Fibroblast of skin of back (primary cell): ENCODE measurements at regions not wholly inside any gene's neighbourhood (a gene's known extent, or its start where the extent isn't known, plus 50 kb on each side); places are given as distances from the start of the nearest gene placed in this dataset.

Source experiments
- DNase-seq: peaks from one replicate; pipeline ENCODE4 v3.0.0-alpha.2; 2013

GRCh38 chr10:21203473-21204107 lies 306.5 kb upstream of the NEBL start:
- DNase-seq = no peak

GRCh38 chr10:21202776-21203462 lies 305.8 kb upstream of the NEBL start:
- DNase-seq = peak; percentile 23

GRCh38 chr10:21199501-21199900 lies 302.4 kb upstream of the NEBL start:
- no peak for DNase-seq

- DNase-seq = no peak
Measured at GRCh38 chr10:21197838-21198237, 300.7 kb upstream of the NEBL start.

GRCh38 chr10:21196822-21197395 lies 299.8 kb upstream of the NEBL start:
- no peak for DNase-seq

GRCh38 chr10:21195252-21195651 lies 298.1 kb upstream of the NEBL start:
- DNase-seq = no peak

- DNase-seq = peak; percentile 4
Measured at GRCh38 chr10:21194510-21194993, 297.4 kb upstream of the NEBL start.

GRCh38 chr10:21193196-21193595 lies 296.1 kb upstream of the NEBL start:
- DNase-seq = no peak

- DNase-seq = no peak
Measured at GRCh38 chr10:21191512-21191911, 294.4 kb upstream of the NEBL start.

GRCh38 chr10:21184984-21185383 lies 287.9 kb upstream of the NEBL start:
- DNase-seq = no peak

- DNase-seq = peak; percentile 46
Measured at GRCh38 chr10:21184216-21184615, 287.1 kb upstream of the NEBL start.

GRCh38 chr10:21183025-21183424 lies 285.9 kb upstream of the NEBL start:
- DNase-seq = no peak

- DNase-seq = no peak
Measured at GRCh38 chr10:21181451-21181850, 284.3 kb upstream of the NEBL start.

- DNase-seq = no peak
Measured at GRCh38 chr10:21180604-21181003, 283.5 kb upstream of the NEBL start.

- DNase-seq = no peak
Measured at GRCh38 chr10:21176934-21177480, 279.9 kb upstream of the NEBL start.

GRCh38 chr10:21175797-21176196 lies 278.7 kb upstream of the NEBL start:
- DNase-seq = no peak

GRCh38 chr10:21174715-21175495 lies 277.8 kb upstream of the NEBL start:
- DNase-seq = peak; percentile 8

GRCh38 chr10:21173802-21174714 lies 276.9 kb upstream of the NEBL start:
- DNase-seq = peak; percentile 17

GRCh38 chr10:21172930-21173801 lies 276.1 kb upstream of the NEBL start:
- DNase-seq = no peak

- no peak for DNase-seq
Measured at GRCh38 chr10:21172542-21172929, 275.4 kb upstream of the NEBL start.
